Kidney (tissue), 13 donors: ENCODE measurements at regions not wholly inside any gene's neighbourhood (a gene's known extent, or its start where the extent isn't known, plus 50 kb on each side); places are given as distances from the start of the nearest gene placed in this dataset.

Source experiments
- DNase-seq, 5 donors: peaks; one replicate each; pipeline ENCODE4 v3.0.0-alpha.2; 2013 to 2020
- FAIRE-seq: peaks from 2 replicates; lab custom pipeline; 2012; peaks lifted over from hg19 to GRCh38; lab: Jason Lieb, UNC
- H3K27ac ChIP-seq, 2 donors: one replicate each; pipeline ENCODE4 v1.7.0; 2013; ENCODE audit warnings: low read depth in 2 of 2, low read length in 2 of 2, inconsistent platforms in 1 of 2
- H3K27me3 ChIP-seq: one replicate; pipeline ENCODE4 v1.7.1; 2013; ENCODE audit warnings: low read length, inconsistent platforms; ENCODE audit not compliant: control insufficient read depth, insufficient read depth
- H3K36me3 ChIP-seq, 3 donors: one replicate each; pipeline versions ENCODE4 v1.7.0 to v1.7.1; 2013; ENCODE audit warnings: low read length in 3 of 3, control low read depth in 1 of 3, inconsistent platforms in 1 of 3; ENCODE audit not compliant: insufficient read depth in 3 of 3, control insufficient read depth in 2 of 3
- H3K4me1 ChIP-seq, 3 donors: one replicate each; pipeline versions ENCODE4 v1.7.0 to v1.7.1; 2013; ENCODE audit warnings: low read length in 3 of 3, inconsistent platforms in 1 of 3, low read depth in 1 of 3; ENCODE audit not compliant: control insufficient read depth in 2 of 3, insufficient read depth in 2 of 3
- H3K4me3 ChIP-seq, 3 donors: one replicate each; pipeline versions ENCODE4 v1.7.0 to v1.8.1; 2013; ENCODE audit warnings: low read length in 3 of 3, control low read depth in 1 of 3, inconsistent platforms in 1 of 3
- H3K9ac ChIP-seq, 3 donors: one replicate each; pipeline versions ENCODE4 v1.7.0 to v1.7.1; 2013; ENCODE audit warnings: low read length in 3 of 3, control low read depth in 1 of 3, inconsistent platforms in 1 of 3
- H3K9me3 ChIP-seq, 3 donors: one replicate each; pipeline versions ENCODE4 v1.7.0 to v1.7.1; 2013; ENCODE audit warnings: low read length in 3 of 3, control low read depth in 1 of 3, inconsistent platforms in 1 of 3; ENCODE audit not compliant: control insufficient read depth in 2 of 3, insufficient read depth in 1 of 3
- CTCF ChIP-seq: IDR thresholded peaks from 3 replicates; pipeline ENCODE4 v1.5.1; 2012; ENCODE audit warnings: mild to moderate bottlenecking, moderate library complexity, borderline replicate concordance; ENCODE audit not compliant: insufficient read depth; ENCODE audit errors: extremely low read depth
- intact Hi-C: fragments of 100-400 bp; cut with DNase I; formaldehyde crosslinking; loops from one replicate; pipeline ENCODE4 v1.11.1; 2022
- donor health status: control.
- donor health status: control.
- donor health status: control.
- donor health status: control.
- donor health status: control.
- donor health status: DM: yes; HTN: yes; CAD: no.
- donor health status: Normal renal cell carcinoma (clear cell type).

GRCh38 chr2:150924878-150925277 is 336.8 kb downstream of the RBM43 start:
- H3K27me3 ChIP-seq, result no peaks in the 10 kb centered on the region
- no peak for FAIRE-seq
- intact Hi-C loops, result no loop called here

GRCh38 chr2:150919901-150920300 is 341.8 kb downstream of the RBM43 start:
- Histone ChIP-seq H3K27ac (no peak overlapping the region), H3K4me3 (peak overlapping the region in 2 of 3 donors; percentile 14 to 36), H3K9me3 (no peaks in the 10 kb centered on the region), H3K27me3 (no peaks in the 10 kb centered on the region), H3K36me3 (no peaks in the 10 kb centered on the region), H3K4me1 (no peaks in the 10 kb centered on the region), H3K9ac (no peak overlapping the region)
- TF ChIP-seq CTCF, result no peak
- intact Hi-C loops, result no loop called here
- FAIRE-seq, result no peak
- DNase-seq, result no peak

More at GRCh38 chr2:150924878-150925277, 336.8 kb downstream of the RBM43 start:
- H3K9me3 ChIP-seq, result no peaks in the 10 kb centered on the region
- no peak for TF ChIP-seq CTCF
- H3K27ac ChIP-seq, result no peak overlapping the region
- no peaks in the 10 kb centered on the region for H3K4me1 ChIP-seq
- no peaks in the 10 kb centered on the region for H3K36me3 ChIP-seq
- H3K9ac ChIP-seq, result no peak overlapping the region
- DNase-seq, result no peak
- no peak overlapping the region for H3K4me3 ChIP-seq

DNA sequence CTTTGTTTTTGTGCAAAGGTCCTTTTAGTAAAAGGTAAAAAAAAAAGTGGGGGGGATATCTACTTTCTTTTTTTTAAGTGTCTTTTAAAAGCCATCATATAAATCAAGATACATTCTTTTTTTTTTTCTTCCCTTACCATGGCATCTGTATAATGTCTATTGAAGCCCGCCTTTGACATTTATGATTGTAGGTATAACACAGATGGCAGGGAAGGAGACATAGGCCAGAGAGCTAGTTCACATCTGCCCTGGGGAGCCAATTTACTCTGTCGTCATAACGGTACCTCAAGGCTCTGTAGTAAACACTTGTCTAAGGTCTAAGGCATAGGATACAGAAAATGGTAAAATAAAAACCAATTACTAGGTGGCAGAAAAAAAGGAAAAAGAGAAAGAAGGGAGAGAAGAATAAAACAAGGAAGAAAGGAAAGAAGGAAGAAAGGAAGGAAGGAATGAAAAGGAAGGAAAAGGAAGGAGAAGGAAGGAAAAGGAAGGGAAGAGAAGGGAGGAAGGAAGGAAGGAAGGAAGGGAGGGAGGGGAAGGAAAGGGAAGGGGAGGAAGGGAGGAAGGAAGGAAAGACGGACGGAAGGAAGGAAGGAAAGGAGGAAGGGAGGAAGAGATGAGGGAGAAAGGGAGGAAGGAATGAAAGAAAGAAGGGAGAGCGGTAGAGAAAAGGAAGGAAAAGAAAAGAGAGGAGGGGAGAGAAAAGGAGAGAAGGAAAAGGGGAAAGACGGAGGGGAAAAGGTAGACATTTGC is 343.5 kb downstream of the RBM43 start:
- no peak for DNase-seq
- intact Hi-C loops, result no loop called here
- H3K4me1 ChIP-seq, result no peaks in the 10 kb centered on the region
- no peak overlapping the region for H3K9ac ChIP-seq
- no peaks in the 10 kb centered on the region for H3K36me3 ChIP-seq
- TF ChIP-seq CTCF, result no peak
- FAIRE-seq, result no peak
- H3K4me3 ChIP-seq, result no peak overlapping the region
- no peaks in the 10 kb centered on the region for H3K9me3 ChIP-seq
- H3K27me3 ChIP-seq, result no peaks in the 10 kb centered on the region
- no peak overlapping the region for H3K27ac ChIP-seq
